GM12873 (cell line): ENCODE measurements at regions not wholly inside any gene's neighbourhood (a gene's known extent, or its start where the extent isn't known, plus 50 kb on each side); places are given as distances from the start of the nearest gene placed in this dataset.

Experiments
- TF ChIP-seq, protein P1 (sequence below): IDR thresholded peaks from 2 replicates; pipeline ENCODE4 v1.5.1; 2012; ENCODE audit warnings: low read depth, mild to moderate bottlenecking, moderate library complexity, low read length, control low read depth; ENCODE audit not compliant: insufficient read depth; ENCODE audit errors: missing control alignments

DNA sequence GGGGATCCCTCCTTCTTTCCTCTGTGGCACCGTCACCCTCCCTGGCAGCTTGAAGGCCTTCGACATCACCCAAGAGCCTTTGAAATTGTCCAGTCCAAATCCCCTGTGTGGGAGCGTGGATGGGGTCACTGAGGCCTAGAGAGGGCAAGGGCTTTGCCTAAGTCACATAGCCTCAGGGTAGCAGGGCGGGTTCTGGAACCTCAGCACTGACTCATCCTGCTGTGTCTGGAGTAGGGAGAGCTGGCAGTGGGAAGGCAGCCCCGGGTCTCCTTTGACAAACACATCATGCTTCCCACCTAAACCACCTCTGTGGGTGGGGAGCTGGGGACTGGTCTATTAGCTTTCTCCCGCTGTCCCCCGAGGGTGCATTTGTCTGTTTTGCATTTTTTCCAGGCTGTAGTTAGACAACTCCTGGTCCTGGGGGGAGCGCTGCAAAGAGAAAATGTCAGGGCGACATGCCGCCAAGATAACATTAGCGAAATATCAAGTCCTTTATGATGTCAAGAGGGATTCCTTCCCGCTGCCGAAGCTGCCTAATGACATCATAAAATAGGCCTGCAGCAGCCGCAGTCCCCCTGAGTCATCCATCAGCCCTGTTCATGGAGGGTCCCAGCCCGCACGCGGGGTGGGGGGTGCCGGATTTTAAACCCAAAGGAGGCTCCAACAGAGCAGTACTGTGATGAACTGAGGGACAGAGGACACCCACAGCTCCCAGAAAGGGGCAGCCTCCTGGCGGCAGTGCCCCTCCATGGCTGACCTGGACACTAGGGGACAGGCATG lies 77.0 kb upstream of the POU3F1 start:
- TF ChIP-seq, protein P1, sequence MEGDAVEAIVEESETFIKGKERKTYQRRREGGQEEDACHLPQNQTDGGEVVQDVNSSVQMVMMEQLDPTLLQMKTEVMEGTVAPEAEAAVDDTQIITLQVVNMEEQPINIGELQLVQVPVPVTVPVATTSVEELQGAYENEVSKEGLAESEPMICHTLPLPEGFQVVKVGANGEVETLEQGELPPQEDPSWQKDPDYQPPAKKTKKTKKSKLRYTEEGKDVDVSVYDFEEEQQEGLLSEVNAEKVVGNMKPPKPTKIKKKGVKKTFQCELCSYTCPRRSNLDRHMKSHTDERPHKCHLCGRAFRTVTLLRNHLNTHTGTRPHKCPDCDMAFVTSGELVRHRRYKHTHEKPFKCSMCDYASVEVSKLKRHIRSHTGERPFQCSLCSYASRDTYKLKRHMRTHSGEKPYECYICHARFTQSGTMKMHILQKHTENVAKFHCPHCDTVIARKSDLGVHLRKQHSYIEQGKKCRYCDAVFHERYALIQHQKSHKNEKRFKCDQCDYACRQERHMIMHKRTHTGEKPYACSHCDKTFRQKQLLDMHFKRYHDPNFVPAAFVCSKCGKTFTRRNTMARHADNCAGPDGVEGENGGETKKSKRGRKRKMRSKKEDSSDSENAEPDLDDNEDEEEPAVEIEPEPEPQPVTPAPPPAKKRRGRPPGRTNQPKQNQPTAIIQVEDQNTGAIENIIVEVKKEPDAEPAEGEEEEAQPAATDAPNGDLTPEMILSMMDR = no peak

DNA sequence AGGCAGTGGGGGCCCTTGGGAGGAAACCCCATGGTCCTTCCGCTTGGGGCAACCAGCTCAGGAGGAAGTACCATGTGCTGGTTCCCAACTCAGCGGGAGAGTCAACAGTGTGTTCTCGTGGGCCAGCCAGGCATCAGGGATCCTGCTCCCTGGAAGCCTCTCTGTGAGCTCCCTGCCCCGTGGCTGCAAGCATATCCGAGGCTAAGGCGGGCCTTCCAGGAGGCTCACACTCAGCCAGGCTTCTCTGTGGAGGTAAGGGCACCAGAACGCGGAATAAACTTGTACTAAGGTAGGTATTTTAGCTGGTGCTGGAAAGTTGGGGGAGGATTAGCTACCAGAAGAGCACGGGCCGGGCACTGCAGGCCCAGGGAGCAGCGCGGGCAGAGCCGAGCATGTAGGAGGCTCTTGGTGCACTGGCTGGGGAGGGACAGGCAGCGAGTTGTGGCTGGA lies 74.7 kb upstream of the POU3F1 start:
- TF ChIP-seq, protein P1 = no peak

DNA sequence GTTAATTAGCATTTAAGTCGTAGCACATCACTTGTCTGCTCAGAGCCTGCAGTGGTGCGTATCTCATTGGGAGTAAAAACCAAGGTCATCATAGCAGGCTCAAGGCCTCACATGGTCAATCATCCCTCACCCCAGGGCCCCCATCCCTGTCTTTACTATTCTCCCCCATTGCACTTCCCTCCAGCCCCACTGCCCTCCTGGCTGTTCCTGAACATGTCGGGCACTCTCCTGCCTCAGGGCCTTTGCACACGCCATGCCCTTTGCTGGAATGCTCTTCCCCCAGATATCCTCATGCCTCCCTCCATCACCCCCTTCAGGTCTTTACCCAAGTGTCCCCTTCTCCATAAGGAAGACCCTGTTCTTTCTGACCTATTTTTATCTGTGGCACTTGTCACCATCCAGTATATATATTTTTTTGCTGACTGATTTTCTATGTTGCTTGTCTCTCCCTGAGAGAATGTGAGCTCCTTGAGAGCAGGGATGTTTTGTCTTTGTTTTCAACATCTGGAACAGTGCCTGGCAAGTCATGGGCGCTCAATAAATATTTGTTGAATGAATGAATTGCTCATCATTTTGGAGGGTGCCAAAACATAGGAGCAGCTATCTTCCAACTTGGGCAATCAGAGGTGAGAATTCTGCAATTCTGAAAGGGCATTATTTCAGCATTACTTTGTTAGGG lies 74.1 kb upstream of the POU3F1 start:
- TF ChIP-seq, protein P1 = no peak

DNA sequence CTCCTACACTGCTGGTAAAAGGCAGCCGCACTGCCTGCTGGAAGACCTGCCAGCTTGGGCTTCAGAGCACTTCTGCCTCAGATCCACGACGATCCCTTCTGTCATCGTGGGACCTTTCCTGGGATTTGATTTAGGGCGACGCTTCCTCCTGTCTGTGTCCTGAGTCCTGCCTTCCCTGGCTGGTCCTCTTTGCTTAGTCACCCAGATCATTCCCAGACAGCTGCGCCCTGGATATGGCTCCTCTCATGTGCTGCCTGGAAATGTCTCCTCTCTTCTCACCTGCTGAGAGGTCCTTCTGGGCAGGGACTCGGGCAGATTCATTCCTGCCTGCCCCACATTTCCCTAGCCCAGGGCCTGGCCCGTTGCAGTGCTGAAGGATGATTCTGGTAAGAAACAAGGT lies 72.4 kb upstream of the POU3F1 start:
- TF ChIP-seq, protein P1 = no peak

DNA sequence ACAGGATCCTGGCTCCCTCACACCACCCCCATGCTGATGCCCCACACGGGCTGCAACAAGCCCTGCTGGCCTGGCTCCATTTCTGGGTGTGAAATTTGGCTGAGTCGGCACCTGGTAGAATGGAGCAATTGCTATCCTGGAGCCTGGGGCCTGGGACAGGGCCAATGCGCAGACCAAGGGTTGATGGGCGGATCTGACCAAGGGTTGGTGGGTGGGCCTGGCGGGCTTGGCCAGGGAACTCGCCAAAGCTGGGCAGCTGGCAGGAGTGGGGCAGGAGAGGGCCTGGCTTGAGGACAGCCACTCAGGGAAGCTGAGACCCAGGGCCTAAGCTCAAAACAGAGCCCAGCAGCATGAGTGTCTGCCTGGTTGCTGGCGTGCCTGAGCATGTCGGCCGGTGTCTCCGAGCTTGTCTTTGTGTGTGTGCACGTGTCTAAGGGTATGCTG lies 70.9 kb upstream of the POU3F1 start:
- TF ChIP-seq, protein P1 = no peak

DNA sequence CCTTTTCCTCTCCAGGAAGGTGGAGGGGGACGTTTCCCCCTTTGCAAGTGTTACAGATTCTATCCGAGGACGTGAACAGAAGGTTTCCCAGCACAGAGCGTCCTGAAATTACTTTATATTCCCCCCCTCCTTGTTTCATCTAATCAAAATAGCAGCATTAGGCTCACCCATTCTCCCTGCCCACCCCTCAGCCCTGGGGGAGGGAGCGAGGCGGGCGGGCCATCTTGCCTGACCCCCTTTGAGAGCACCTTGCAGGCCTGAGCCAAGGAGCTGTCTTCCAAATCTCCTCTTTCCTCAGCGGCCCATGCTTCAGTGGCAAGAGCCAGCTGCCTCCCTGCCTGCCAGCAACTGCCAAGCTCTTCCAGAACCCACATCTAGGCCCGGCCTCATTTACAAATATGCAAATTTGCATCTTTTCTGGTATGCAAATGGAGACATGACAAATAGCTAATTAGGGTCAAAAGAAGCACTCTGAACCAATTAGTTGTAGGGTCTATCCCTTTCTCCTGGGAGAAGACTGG lies 69.1 kb upstream of the POU3F1 start:
- TF ChIP-seq, protein P1 = no peak

DNA sequence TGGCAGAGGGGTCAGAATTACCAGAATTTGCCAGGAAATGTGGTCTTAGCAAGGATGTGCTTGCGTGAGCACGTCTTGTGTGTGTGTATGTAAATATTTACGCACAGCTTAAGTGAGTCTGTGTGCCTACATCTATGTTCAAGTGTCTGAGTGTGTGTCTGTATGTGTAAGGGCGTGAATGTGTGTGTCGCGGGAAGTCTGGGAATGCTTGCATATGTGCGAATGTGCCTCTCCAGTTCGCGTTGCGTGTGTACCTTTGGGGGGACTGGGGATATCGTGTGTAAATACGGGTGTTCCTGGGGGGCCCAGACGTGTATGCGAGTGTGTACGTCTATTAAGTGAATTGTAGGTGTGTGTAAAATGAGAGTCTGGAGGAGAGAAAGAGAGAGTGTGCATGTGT lies 68.6 kb upstream of the POU3F1 start:
- TF ChIP-seq, protein P1 = no peak
